ENCODE measurements at regions not wholly inside any gene's neighbourhood (a gene's known extent, or its start where the extent isn't known, plus 50 kb on each side); places are given as distances from the start of the nearest gene placed in this dataset.
A peak's percentile ranks its signal among the peaks of the same experiment; 100 is the strongest.

DNA sequence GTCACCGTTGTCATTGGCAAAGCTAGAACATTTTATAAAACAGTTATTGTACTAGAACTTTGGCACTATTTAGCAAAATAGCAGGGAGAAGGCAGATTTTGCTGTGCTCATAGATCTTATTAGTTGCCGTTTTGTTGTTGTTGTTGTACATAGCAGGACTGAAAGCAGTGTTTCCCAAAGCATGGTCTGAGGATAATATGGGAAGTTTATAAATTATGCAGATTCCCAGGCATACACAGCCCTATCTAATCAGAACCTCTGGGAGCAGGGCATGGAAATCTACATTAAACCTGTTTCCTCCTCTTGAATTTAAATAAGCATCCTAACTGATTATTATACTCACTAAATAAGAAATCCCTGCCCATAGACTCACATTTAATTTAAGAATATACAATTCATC lies 87.9 kb downstream of the RAP2B start:
- TF ChIP-seq, protein P1, sequence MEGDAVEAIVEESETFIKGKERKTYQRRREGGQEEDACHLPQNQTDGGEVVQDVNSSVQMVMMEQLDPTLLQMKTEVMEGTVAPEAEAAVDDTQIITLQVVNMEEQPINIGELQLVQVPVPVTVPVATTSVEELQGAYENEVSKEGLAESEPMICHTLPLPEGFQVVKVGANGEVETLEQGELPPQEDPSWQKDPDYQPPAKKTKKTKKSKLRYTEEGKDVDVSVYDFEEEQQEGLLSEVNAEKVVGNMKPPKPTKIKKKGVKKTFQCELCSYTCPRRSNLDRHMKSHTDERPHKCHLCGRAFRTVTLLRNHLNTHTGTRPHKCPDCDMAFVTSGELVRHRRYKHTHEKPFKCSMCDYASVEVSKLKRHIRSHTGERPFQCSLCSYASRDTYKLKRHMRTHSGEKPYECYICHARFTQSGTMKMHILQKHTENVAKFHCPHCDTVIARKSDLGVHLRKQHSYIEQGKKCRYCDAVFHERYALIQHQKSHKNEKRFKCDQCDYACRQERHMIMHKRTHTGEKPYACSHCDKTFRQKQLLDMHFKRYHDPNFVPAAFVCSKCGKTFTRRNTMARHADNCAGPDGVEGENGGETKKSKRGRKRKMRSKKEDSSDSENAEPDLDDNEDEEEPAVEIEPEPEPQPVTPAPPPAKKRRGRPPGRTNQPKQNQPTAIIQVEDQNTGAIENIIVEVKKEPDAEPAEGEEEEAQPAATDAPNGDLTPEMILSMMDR (IDR thresholded peaks at IDR 0.05; ENCODE audit: insufficient read depth, low read length, poor library complexity, severe bottlenecking), result no peak
- Histone ChIP-seq H3K4me3 (ENCODE audit: low read depth, low read length) (no peak overlapping the region), H3K27me3 (ENCODE audit: control insufficient read depth, insufficient read depth, low read length) (no peaks in the 10 kb centered on the region), H3K36me3 (ENCODE audit: control insufficient read depth, insufficient read depth, low read length) (no peaks in the 10 kb centered on the region)
- DNase-seq (ENCODE audit: low read depth), result no peak

DNA sequence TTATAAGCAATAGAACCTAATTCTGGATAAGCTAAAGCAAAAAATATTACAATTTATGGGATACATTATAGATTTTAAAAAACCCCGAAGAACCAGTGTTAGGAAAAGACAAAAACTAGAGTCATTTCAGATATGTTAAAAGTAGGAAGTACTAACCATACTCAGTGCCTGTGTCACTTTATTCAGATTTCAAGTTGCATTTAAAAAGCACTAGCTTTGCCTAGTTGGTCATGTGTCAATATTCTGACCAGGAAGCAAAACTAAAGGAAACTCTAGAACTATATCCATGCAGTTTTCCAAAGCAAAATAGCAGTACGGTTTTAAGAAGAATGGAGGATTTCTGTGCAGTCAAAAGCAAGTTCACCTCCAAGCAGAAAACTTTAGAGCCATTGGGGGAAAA lies 88.4 kb downstream of the RAP2B start:
- H3K27me3 ChIP-seq (ENCODE audit: control insufficient read depth, insufficient read depth, low read length), result no peaks in the 10 kb centered on the region
- H3K4me3 ChIP-seq (ENCODE audit: low read depth, low read length), result no peak overlapping the region
- TF ChIP-seq, protein P1 (IDR thresholded peaks at IDR 0.05; ENCODE audit: insufficient read depth, low read length, poor library complexity, severe bottlenecking), result no peak
- DNase-seq (ENCODE audit: low read depth), result no peak
- H3K36me3 ChIP-seq (ENCODE audit: control insufficient read depth, insufficient read depth, low read length), result no peaks in the 10 kb centered on the region

DNA sequence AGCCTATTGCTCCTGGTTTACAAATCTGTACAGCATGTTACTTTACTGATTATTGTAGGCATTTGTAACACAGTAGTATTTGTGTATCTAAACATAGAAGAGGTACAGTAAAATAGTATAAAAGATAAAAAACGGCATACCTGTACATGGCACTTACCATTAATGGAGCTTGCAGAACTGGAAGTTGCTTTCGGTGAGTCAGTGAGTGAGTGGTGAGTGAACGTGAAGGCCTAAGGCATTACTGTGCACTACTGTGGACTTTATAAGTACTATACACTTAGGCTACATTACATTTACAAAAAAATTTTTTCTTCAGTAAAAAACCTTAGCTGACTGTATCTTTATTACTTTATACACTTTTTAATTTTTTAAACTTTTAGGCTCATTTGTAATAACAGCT lies 90.9 kb downstream of the RAP2B start:
- Histone ChIP-seq H3K4me3 (ENCODE audit: low read depth, low read length) (no peak overlapping the region), H3K36me3 (ENCODE audit: control insufficient read depth, insufficient read depth, low read length) (no peaks in the 10 kb centered on the region), H3K27me3 (ENCODE audit: control insufficient read depth, insufficient read depth, low read length) (no peaks in the 10 kb centered on the region)
- DNase-seq (ENCODE audit: low read depth), result peak; percentile 23
- TF ChIP-seq, protein P1 (IDR thresholded peaks at IDR 0.05; ENCODE audit: insufficient read depth, low read length, poor library complexity, severe bottlenecking), result no peak

DNA sequence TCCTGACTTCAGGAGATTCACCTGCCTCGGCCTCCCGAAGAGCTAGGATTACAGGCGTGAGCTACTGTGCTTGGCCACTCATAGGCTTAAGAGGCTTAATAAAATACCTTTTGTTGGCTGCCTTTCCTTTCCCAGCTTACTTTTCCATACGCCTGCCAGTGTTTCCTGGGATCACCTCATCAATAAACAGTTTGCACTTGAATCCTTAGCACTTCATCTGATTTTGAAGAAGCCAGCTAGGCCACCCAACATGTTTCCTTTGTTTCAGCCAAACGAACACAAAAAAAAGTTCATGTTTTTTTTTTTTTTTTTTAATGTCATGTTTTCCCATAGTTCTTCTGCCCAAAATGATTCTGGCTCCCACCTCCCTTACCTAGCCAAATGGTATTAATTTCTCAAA lies 92.3 kb downstream of the RAP2B start:
- TF ChIP-seq, protein P1 (IDR thresholded peaks at IDR 0.05; ENCODE audit: insufficient read depth, low read length, poor library complexity, severe bottlenecking), result no peak
- Histone ChIP-seq H3K4me3 (ENCODE audit: low read depth, low read length) (no peak overlapping the region), H3K27me3 (ENCODE audit: control insufficient read depth, insufficient read depth, low read length) (no peaks in the 10 kb centered on the region), H3K36me3 (ENCODE audit: control insufficient read depth, insufficient read depth, low read length) (no peaks in the 10 kb centered on the region)
- no peak for DNase-seq (ENCODE audit: low read depth)

DNA sequence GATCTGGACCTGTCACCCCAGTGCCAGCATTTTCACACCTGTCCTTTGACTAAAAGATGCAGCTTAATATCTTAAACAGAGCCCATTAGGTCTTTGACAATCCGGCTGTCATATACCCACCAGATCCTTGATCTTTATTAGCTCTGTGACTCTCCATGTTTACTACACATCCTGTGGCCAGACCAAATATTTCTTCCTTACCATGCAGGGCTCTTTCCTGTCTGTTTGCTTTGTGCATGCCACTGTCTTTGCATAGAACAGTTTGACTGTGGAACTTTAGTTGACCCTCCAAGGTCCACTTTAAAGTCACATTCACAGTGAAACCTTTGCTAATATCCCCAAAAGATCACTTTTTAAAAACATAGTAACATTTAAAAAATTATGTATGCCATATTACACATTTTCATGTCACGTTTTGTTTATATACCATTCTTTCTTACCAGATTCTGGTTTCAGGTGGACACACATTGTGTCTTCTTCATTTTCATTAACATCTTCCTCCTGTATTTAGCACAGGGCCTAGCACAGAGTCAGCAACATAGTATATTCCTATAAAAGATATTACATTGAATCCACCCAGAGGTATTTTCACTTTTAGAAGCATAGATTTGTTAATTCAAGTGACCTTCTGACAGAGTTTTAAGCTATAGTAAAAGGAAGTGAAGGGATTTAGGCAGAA lies 95.8 kb downstream of the RAP2B start:
- Histone ChIP-seq H3K27me3 (ENCODE audit: control insufficient read depth, insufficient read depth, low read length) (no peaks in the 10 kb centered on the region), H3K4me3 (ENCODE audit: low read depth, low read length) (no peak overlapping the region), H3K36me3 (ENCODE audit: control insufficient read depth, insufficient read depth, low read length) (no peaks in the 10 kb centered on the region)
- TF ChIP-seq, protein P1 (IDR thresholded peaks at IDR 0.05; ENCODE audit: insufficient read depth, low read length, poor library complexity, severe bottlenecking), result no peak
- DNase-seq (ENCODE audit: low read depth), result no peak

DNA sequence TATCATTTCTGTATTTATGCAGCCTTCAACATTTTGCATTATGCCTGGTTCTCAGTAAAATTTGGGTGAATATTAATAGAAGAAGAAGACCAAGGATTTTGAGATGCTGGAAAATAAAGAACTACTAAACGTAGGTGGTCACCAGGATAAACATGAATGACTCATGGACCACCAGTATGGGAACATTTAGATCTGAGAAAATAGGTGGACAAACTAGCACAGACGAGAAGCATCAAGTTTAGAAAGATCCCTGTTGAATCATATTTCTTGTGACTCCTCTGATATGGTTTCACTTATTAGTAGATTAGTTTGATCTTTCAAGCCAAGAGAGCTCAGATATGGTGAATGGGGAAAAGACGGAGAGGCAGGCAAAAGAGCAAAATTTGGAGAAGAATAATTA lies 97.9 kb downstream of the RAP2B start:
- Histone ChIP-seq H3K36me3 (ENCODE audit: control insufficient read depth, insufficient read depth, low read length) (no peaks in the 10 kb centered on the region), H3K4me3 (ENCODE audit: low read depth, low read length) (no peak overlapping the region), H3K27me3 (ENCODE audit: control insufficient read depth, insufficient read depth, low read length) (no peaks in the 10 kb centered on the region)
- TF ChIP-seq, protein P1 (IDR thresholded peaks at IDR 0.05; ENCODE audit: insufficient read depth, low read length, poor library complexity, severe bottlenecking), result no peak
- no peak for DNase-seq (ENCODE audit: low read depth)

Measured in kidney epithelial cell (primary cell).